Heart left ventricle (tissue), 16 donors: ENCODE measurements at regions not wholly inside any gene's neighbourhood (a gene's known extent, or its start where the extent isn't known, plus 50 kb on each side); places are given as distances from the start of the nearest gene placed in this dataset.

Experiments used
- ATAC-seq, 4 donors: fragments of 200-7000 bp; cut with Tn5 transposase; one replicate each; pipeline ENCODE4 v1.9.1; 2020 to 2022; ENCODE audit warnings: moderate library complexity in 4 of 4, mild to moderate bottlenecking in 3 of 4, moderate number of reproducible peaks in 1 of 4
- DNase-seq, 5 donors: peaks; one replicate each; pipeline ENCODE4 v3.0.0-alpha.2; 2020
- H3K27ac ChIP-seq, 12 donors: fragments of 200-600 bp; sonication (generic) in 4 of 12; one replicate each; pipeline versions ENCODE4 v1.5.0 to v1.8.0; 2016 to 2022; ENCODE audit warnings: mild to moderate bottlenecking in 2 of 12
- H3K27me3 ChIP-seq, 9 donors: fragments of 200-600 bp; sonication (generic) in 2 of 9; one replicate each; pipeline versions ENCODE4 v1.5.1 to v1.8.0; 2016 to 2022; ENCODE audit warnings: mild to moderate bottlenecking in 3 of 9
- H3K36me3 ChIP-seq, 9 donors: fragments of 200-600 bp; sonication (generic) in 2 of 9; one replicate each; pipeline versions ENCODE4 v1.5.0 to v1.8.0; 2018 to 2022; ENCODE audit warnings: mild to moderate bottlenecking in 2 of 9
- H3K4me1 ChIP-seq, 12 donors: fragments of 200-600 bp; sonication (generic) in 4 of 12; one replicate each; pipeline versions ENCODE4 v1.5.0 to v1.8.0; 2016 to 2022; ENCODE audit warnings: mild to moderate bottlenecking in 3 of 12
- H3K4me3 ChIP-seq, 12 donors: fragments of 200-600 bp; sonication (generic) in 4 of 12; one replicate each; pipeline versions ENCODE4 v1.5.0 to v1.8.0; 2017 to 2022; ENCODE audit warnings: mild to moderate bottlenecking in 9 of 12, moderate library complexity in 4 of 12
- H3K9me3 ChIP-seq, 12 donors: fragments of 200-600 bp; sonication (generic) in 4 of 12; one replicate each; pipeline versions ENCODE4 v1.5.0 to v1.8.0; 2016 to 2022; ENCODE audit warnings: mild to moderate bottlenecking in 1 of 12
- CTCF ChIP-seq, 12 donors: fragments of 200-600 bp; sonication (generic) in 4 of 12; IDR thresholded peaks; one replicate each; pipeline versions ENCODE4 v1.5.0 to v1.8.0; 2018 to 2022; ENCODE audit warnings: antibody characterized with exemption in 12 of 12, mild to moderate bottlenecking in 5 of 12
- POLR2A ChIP-seq, 2 donors: fragments of 450-650 bp; IDR thresholded peaks; one replicate each; pipeline ENCODE4 v1.6.1; 2017; ENCODE audit warnings: antibody characterized with exemption in 2 of 2, mild to moderate bottlenecking in 2 of 2, moderate library complexity in 2 of 2
- WGBS, 4 donors: extraction: QIAGEN DNeasy Blood & Tissue Kit in 2 of 4; methylation state at CpG; one replicate each; pipeline versions ENCODE4 v1.1.5 to v1.1.7; 2013 to 2018; 5-methylcytosine and 5-hydroxymethylcytosine counted together
- intact Hi-C, 10 donors: fragments of 100-400 bp; cut with DNase I; formaldehyde crosslinking; loops; one replicate each; pipeline versions ENCODE4 v1.11.1 to v1.14.2; 2022
- donor health status: ischemic (EF 13 %, LVEDD 7.1; RV severe dilation, severe dysfunction).
- donor health status: healthy with polysubstance abuse.
- donor health status: DM: no; HTN: yes; CAD: no.
- donor health status: DM: no; HTN: no; CAD: no.
- donor health status: ischemic (EF 25% LVEDD 6.9; RV normal size, moderate dysfunction).
- donor health status: ischemic (EF 25% LVEDD 5.7; RV mildly dilated, moderate dysfunction).
- donor health status: healthy.
- donor health status: DM: yes; HTN: yes; CAD: no.
- donor health status: ischemic (EF 35%, LVEDD 5.7; RV mildly dilated, moderate dysfunction).
- donor health status: nonischemic (EF 11% LVEDD 7.7; RV severe dilation, severe dysfunction).
- donor health status: DM: yes; HTN: yes; CAD: no.
- donor health status: PGD.
- donor health status: ischemic (EF 29% LVEDD 5.4; RV normal size, mild dysfunction).
- donor health status: nonischemic (EF 23%, LVEDD 6.1; RV moderate dilation, normal function).

- H3K4me1 ChIP-seq: no peaks in the 10 kb centered on the region
- WGBS, 4 donors: 35 to 58% (median 39%) methylated on average over 3 of the region's 3 CpGs
- ATAC-seq (no peak), DNase-seq (no peak)
- H3K27me3 ChIP-seq: no peaks in the 10 kb centered on the region
- no peak overlapping the region for H3K4me3 ChIP-seq
- intact Hi-C loops: no loop called here
- no peaks in the 10 kb centered on the region for H3K9me3 ChIP-seq
- TF ChIP-seq CTCF (IDR thresholded peaks at IDR 0.05): no peak
- no peak for TF ChIP-seq POLR2A (IDR thresholded peaks at IDR 0.05)
- H3K36me3 ChIP-seq: no peaks in the 10 kb centered on the region
- H3K27ac ChIP-seq: no peak overlapping the region
Observed at GRCh38 chr11:109249597-109249996, 172.4 kb upstream of the C11orf87 start.

- Histone ChIP-seq H3K27ac (no peak overlapping the region), H3K9me3 (no peaks in the 10 kb centered on the region), H3K36me3 (no peaks in the 10 kb centered on the region), H3K4me1 (no peaks in the 10 kb centered on the region), H3K4me3 (no peak overlapping the region), H3K27me3 (no peaks in the 10 kb centered on the region)
- no peak for TF ChIP-seq POLR2A (IDR thresholded peaks at IDR 0.05)
- no peak for TF ChIP-seq CTCF (IDR thresholded peaks at IDR 0.05)
- no peak for ATAC-seq
- DNase-seq: no peak
- intact Hi-C loops: no loop called here
- WGBS, 4 donors: 84 to 91% (median 88%) methylated on average over 5 of the region's 5 CpGs
Observed at GRCh38 chr11:109251230-109251629, 170.8 kb upstream of the C11orf87 start.

- no peak overlapping the region for H3K4me3 ChIP-seq
- H3K27ac ChIP-seq: no peak overlapping the region
- DNase-seq (no peak), ATAC-seq (no peak)
- WGBS, 4 donors: 78 to 89% (median 85%) methylated on average over 1 of the region's 1 CpG
- no peaks in the 10 kb centered on the region for H3K27me3 ChIP-seq
- no peaks in the 10 kb centered on the region for H3K36me3 ChIP-seq
- intact Hi-C loops: no loop called here
- H3K4me1 ChIP-seq: no peaks in the 10 kb centered on the region
- TF ChIP-seq POLR2A (IDR thresholded peaks at IDR 0.05): no peak
- TF ChIP-seq CTCF (IDR thresholded peaks at IDR 0.05): no peak
- peaks cover 0 to 40% (median 17%) of the 10 kb centered on the region in 12 donors for H3K9me3 ChIP-seq
Observed at GRCh38 chr11:109264128-109264527, 157.9 kb upstream of the C11orf87 start.

GRCh38 chr11:109267293-109268095, 154.5 kb upstream of the C11orf87 start:
- H3K36me3 ChIP-seq: no peaks in the 10 kb centered on the region
- no peaks in the 10 kb centered on the region for H3K4me1 ChIP-seq
- 70 to 75% (median 72%) methylated on average over 2 of the region's 2 CpGs for WGBS, 4 donors
- no peak overlapping the region for H3K4me3 ChIP-seq
- H3K27ac ChIP-seq: no peak overlapping the region
- TF ChIP-seq POLR2A (IDR thresholded peaks at IDR 0.05): no peak
- no peak for TF ChIP-seq CTCF (IDR thresholded peaks at IDR 0.05)
- no peaks in the 10 kb centered on the region for H3K27me3 ChIP-seq
- H3K9me3 ChIP-seq: peaks cover 0 to 31% (median 13%) of the 10 kb centered on the region in 12 donors
- no peak for DNase-seq
- no peak for ATAC-seq
- intact Hi-C loops: no loop called here
